GM19240 (cell line): ENCODE measurements at regions not wholly inside any gene's neighbourhood (a gene's known extent, or its start where the extent isn't known, plus 50 kb on each side); places are given as distances from the start of the nearest gene placed in this dataset.
"Not testable (repeated sequence)": the region's sequence is repeated elsewhere in the genome, so short reads cannot be mapped to it uniquely, and the experiment has no call there.

Experiments
- DNase-seq: peaks from one replicate; pipeline ENCODE4 v3.0.0; 2011; ENCODE audit warnings: low spot score; ENCODE audit not compliant: insufficient read length

GRCh38 chr15:20346082-20346805, 195.4 kb downstream of the GOLGA6L6 start:
- no peak for DNase-seq

- no peak for DNase-seq
These were observed 196.1 kb downstream of the GOLGA6L6 start for GRCh38 chr15:20345401-20345958.

GRCh38 chr15:20344601-20345400, 196.8 kb downstream of the GOLGA6L6 start:
- no peak for DNase-seq

- not testable (repeated sequence) for DNase-seq
These were observed 198.0 kb downstream of the GOLGA6L6 start for GRCh38 chr15:20343395-20344211.

- not testable (repeated sequence) for DNase-seq
These were observed 198.8 kb downstream of the GOLGA6L6 start for GRCh38 chr15:20342601-20343394.

GRCh38 chr15:20341901-20342600, 199.5 kb downstream of the GOLGA6L6 start:
- no peak for DNase-seq

- peak; percentile 6 for DNase-seq
These were observed 200.5 kb downstream of the GOLGA6L6 start for GRCh38 chr15:20340931-20341661.

- no peak for DNase-seq
These were observed 201.2 kb downstream of the GOLGA6L6 start for GRCh38 chr15:20340331-20340811.

GRCh38 chr15:20339086-20339791, 202.4 kb downstream of the GOLGA6L6 start:
- DNase-seq: not testable (repeated sequence)

- DNase-seq: not testable (repeated sequence)
These were observed 202.9 kb downstream of the GOLGA6L6 start for GRCh38 chr15:20338671-20339070.

- not testable (repeated sequence) for DNase-seq
These were observed 204.4 kb downstream of the GOLGA6L6 start for GRCh38 chr15:20337238-20337637.

GRCh38 chr15:20334451-20334850, 207.1 kb downstream of the GOLGA6L6 start:
- DNase-seq: not testable (repeated sequence)

- not testable (repeated sequence) for DNase-seq
These were observed 215.8 kb downstream of the GOLGA6L6 start for GRCh38 chr15:20325751-20326150.

GRCh38 chr15:20317132-20317531, 224.5 kb downstream of the GOLGA6L6 start:
- DNase-seq: not testable (repeated sequence)

GRCh38 chr15:20311014-20311680, 230.5 kb downstream of the GOLGA6L6 start:
- not testable (repeated sequence) for DNase-seq

- DNase-seq: no peak
These were observed 231.0 kb downstream of the GOLGA6L6 start for GRCh38 chr15:20310603-20311002.

- not testable (repeated sequence) for DNase-seq
These were observed 231.6 kb downstream of the GOLGA6L6 start for GRCh38 chr15:20309966-20310365.

GRCh38 chr15:20309395-20309794, 232.2 kb downstream of the GOLGA6L6 start:
- DNase-seq: not testable (repeated sequence)
